HG03159 (cell line): ENCODE measurements at regions not wholly inside any gene's neighbourhood (a gene's known extent, or its start where the extent isn't known, plus 50 kb on each side); places are given as distances from the start of the nearest gene placed in this dataset.
A peak's percentile ranks its signal among the peaks of the same experiment; 100 is the strongest.

Experiments
- ATAC-seq: cut with Tn5 transposase; IDR thresholded peaks from one replicate; pipeline ENCODE4 v1.9.1; 2021; ENCODE audit warnings: mild to moderate bottlenecking, moderate library complexity; ENCODE audit not compliant: unreplicated experiment

GRCh38 chr4:100086766-100087431, 103.4 kb downstream of the DDIT4L start:
- no peak for ATAC-seq

GRCh38 chr4:100084892-100085291, 105.4 kb downstream of the DDIT4L start:
- no peak for ATAC-seq

GRCh38 chr4:100083289-100083688, 107.0 kb downstream of the DDIT4L start:
- ATAC-seq = peak; percentile 46

GRCh38 chr4:100082852-100083251, 107.4 kb downstream of the DDIT4L start:
- peak; percentile 61 for ATAC-seq

DNA sequence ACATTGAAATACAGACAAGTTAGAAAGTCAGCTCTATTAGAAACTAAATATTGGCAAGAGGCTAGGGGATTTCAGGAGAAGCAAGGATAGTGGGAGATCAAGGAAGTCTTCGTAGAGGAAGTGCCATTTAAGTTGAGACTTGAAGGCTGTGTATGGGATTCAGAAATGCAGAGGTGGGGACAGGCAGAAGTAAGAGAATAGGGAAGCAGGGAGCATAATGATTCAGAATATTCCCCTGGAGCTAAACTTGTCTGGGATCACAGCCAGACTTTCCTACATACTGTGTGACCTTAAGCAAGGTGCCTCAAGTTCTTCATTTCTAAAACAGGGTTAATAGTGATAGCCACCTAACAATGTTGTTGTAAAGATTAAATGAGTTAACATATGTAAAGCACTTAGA, 108.8 kb downstream of the DDIT4L start:
- no peak for ATAC-seq

GRCh38 chr4:100079264-100079663, 111.0 kb downstream of the DDIT4L start:
- ATAC-seq = no peak

DNA sequence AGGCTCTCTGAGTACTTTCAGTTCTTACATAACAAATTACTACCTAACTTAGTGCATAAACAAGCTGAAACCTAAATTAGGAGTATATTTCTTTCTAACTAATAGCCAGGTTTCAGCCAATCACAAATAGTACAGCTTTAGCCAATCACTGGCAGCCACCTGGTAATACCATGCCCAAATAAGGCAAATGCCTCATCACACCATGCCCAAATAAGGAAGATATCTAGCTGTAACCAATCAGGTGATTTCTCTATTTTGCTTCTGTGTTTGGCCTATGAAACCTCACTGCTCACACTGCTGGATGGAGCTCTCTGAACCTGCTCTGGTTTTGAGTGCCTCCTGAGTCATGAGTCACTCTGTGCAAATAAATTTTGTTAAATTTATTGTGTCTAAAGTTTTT, 113.5 kb downstream of the DDIT4L start:
- peak; percentile 50 for ATAC-seq

GRCh38 chr4:100075486-100076270, 114.6 kb downstream of the DDIT4L start:
- no peak for ATAC-seq

- ATAC-seq = no peak
These were observed 115.2 kb downstream of the DDIT4L start for GRCh38 chr4:100075056-100075455.

- no peak for ATAC-seq
These were observed 118.8 kb downstream of the DDIT4L start for GRCh38 chr4:100071506-100071905.

DNA sequence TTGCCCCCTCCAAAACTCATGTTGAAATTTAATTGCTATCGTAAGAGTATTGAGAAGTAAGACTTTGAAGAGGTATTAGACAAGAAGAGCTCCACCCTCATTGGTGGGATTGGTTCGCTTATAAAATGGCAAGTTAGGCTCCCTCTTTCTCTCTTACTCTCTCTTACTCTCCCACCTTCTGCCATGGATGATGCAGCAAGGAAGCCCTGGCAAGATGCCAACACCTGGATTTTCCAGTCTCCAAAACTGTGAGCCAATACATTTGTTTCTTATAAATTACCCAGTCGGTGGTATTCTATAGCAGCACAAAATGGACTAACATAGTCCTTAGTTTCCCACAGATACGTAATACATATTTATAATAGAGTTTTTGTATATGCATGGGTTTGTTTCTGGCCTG, 119.4 kb downstream of the DDIT4L start:
- ATAC-seq = no peak

DNA sequence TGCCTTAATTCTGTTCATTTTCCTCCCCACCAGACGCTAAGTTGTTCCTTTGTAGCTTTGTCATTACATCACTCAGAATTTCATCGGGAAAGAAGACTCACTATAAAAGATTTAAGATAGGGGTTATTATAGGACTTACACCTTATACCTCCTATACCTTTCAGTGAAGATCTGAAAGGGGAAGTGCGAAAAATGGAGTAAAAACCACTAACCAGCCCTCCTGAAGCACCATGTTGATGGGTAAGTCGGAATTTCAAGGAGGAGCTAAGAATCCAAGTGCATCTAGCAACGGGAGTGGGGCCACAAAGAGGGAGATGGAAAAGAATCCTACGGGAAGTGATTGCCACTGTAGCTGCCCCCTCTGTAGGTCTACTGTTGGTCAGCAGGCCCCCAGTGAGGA, 119.1 kb upstream of the H2AZ1 start:
- ATAC-seq = no peak

DNA sequence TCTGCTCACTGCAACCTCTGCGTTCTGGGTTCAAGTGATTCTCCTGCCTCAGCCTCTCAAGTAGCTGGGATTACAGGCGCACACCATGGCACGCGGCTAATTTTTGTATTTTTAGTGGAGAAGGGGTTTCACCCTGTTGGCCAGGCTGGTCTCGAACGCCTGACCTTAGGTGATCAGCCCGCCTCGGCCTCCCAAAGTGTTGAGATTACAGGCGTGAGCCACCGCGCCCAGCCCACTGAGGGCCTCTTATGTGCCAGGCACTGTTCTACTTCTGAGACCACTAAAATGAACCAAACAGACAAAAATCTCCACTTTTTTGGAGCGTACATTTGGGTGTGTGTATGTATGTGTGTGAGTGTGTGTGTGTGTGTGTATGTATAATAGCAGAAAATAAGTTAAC, 117.2 kb upstream of the H2AZ1 start:
- ATAC-seq = no peak

DNA sequence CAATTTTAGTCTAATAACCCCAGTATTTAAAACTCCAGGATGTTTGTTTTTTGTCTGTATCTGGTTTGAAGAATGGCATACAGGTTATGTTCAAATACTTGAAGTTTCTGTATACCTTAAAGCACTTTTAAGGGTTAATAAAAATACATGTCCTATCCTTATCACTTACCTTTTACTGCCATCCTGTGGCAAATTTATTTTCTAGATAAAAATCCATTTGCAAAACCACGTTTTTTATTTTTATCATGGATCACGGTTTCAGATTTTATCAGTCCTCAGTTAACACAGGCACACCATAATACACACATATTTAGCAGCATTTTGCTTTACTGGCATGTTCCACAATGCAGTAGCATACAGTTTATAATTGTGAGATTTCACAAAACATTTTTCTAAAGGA, 113.3 kb upstream of the H2AZ1 start:
- no peak for ATAC-seq

- no peak for ATAC-seq
These were observed 112.8 kb upstream of the H2AZ1 start for GRCh38 chr4:100062921-100063320.

GRCh38 chr4:100061835-100062234, 111.8 kb upstream of the H2AZ1 start:
- ATAC-seq = no peak

- peak; percentile 65 for ATAC-seq
These were observed 110.8 kb upstream of the H2AZ1 start for GRCh38 chr4:100060765-100061416.

DNA sequence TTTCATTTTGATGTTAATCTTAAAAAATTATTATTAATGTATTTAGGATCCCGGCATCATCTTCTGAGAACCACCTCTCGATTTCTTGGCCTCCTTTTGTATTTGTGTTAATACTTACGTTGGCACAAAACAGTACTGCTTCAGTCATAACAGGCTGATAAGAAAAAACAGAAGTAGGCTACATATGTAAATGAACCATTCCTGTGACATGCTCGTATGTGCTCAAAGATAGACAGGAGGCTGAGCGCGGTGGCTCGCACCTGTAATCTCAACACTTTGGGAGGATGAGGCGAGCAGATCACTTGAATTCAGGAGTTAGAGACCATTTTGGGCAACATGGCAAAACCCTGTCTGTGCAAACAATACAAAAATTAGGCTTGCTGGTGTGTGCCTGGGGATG, 109.4 kb upstream of the H2AZ1 start:
- no peak for ATAC-seq

GRCh38 chr4:100056701-100057100, 106.6 kb upstream of the H2AZ1 start:
- ATAC-seq = no peak

DNA sequence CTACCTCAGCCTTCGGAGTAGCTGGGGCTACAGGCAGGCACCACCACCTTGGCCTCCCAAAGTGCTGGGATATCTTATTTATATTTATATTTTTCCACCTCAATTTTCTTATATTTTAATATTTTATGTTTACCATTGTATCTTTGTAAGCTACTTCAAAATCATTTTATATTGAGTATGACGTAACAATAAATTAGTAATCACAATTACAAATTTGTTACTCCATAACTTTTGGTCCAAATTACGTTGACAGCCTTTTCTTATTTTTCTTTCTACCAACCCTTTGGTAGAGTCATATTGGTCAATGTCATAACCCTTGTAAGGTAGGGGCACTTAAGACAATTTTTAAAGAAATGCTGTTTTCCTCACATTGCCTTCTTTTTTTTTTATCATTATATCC, 104.0 kb upstream of the H2AZ1 start:
- no peak for ATAC-seq

DNA sequence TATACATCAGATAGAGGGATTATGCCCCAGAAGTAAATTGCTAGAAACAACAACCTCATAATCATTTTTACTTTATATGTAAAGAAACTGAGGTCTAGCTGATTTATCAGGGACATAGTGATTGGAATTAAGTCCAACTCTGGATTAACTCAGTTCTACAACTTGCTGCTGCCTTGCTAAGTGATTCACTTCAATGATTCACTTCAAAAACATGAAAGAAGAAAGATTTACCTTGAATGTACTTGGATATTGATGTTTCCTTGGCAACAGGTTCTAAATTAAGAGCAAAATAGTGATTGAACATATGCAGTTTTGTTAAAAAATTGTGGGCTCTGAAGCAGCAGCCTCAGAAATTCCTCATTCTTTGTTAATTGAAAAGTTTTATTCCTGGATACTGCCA, 99.8 kb upstream of the H2AZ1 start:
- ATAC-seq = no peak

- ATAC-seq = no peak
These were observed 92.6 kb upstream of the H2AZ1 start for GRCh38 chr4:100042711-100043110.
